A673 (cell line): ENCODE measurements at regions not wholly inside any gene's neighbourhood (a gene's known extent, or its start where the extent isn't known, plus 50 kb on each side); places are given as distances from the start of the nearest gene placed in this dataset.

Experiments
- CTCF ChIP-seq: fragments of 300-800, 200-600 bp; sonication (generic); conservative IDR thresholded peaks from 2 replicates; pipeline ENCODE4 v1.5.1; 2017; ENCODE audit warnings: low read depth, mild to moderate bottlenecking, antibody characterized with exemption, low read length, moderate library complexity, mixed read lengths
- EZH2 ChIP-seq: fragments of 200-600 bp; sonication (generic); IDR thresholded peaks from 2 replicates; pipeline ENCODE4 v1.6.1; 2017; ENCODE audit warnings: borderline replicate concordance, low read depth, mild to moderate bottlenecking, mixed read lengths, antibody characterized with exemption, low read length; ENCODE audit not compliant: poor library complexity, severe bottlenecking

- no peak for TF ChIP-seq CTCF
- no peak for TF ChIP-seq EZH2
These were observed 337.9 kb upstream of the IL12A start for GRCh38 chr3:159650726-159651125.
